ENCODE measurements at regions not wholly inside any gene's neighbourhood (a gene's known extent, or its start where the extent isn't known, plus 50 kb on each side); places are given as distances from the start of the nearest gene placed in this dataset.

GRCh38 chr1:173295995-173296394 is 88.9 kb upstream of the TNFSF4 start:
- no peak for TF ChIP-seq POLR2A (IDR thresholded peaks at IDR 0.05; ENCODE audit: low read length)
- TF ChIP-seq SMC3 (IDR thresholded peaks at IDR 0.05), result no peak
- TF ChIP-seq, protein P1, sequence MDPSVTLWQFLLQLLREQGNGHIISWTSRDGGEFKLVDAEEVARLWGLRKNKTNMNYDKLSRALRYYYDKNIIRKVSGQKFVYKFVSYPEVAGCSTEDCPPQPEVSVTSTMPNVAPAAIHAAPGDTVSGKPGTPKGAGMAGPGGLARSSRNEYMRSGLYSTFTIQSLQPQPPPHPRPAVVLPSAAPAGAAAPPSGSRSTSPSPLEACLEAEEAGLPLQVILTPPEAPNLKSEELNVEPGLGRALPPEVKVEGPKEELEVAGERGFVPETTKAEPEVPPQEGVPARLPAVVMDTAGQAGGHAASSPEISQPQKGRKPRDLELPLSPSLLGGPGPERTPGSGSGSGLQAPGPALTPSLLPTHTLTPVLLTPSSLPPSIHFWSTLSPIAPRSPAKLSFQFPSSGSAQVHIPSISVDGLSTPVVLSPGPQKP (IDR thresholded peaks at IDR 0.05; ENCODE audit: low read depth, low read length), result no peak
- TF ChIP-seq, protein P2, sequence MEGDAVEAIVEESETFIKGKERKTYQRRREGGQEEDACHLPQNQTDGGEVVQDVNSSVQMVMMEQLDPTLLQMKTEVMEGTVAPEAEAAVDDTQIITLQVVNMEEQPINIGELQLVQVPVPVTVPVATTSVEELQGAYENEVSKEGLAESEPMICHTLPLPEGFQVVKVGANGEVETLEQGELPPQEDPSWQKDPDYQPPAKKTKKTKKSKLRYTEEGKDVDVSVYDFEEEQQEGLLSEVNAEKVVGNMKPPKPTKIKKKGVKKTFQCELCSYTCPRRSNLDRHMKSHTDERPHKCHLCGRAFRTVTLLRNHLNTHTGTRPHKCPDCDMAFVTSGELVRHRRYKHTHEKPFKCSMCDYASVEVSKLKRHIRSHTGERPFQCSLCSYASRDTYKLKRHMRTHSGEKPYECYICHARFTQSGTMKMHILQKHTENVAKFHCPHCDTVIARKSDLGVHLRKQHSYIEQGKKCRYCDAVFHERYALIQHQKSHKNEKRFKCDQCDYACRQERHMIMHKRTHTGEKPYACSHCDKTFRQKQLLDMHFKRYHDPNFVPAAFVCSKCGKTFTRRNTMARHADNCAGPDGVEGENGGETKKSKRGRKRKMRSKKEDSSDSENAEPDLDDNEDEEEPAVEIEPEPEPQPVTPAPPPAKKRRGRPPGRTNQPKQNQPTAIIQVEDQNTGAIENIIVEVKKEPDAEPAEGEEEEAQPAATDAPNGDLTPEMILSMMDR (IDR thresholded peaks at IDR 0.05), result no peak
- no peak for TF ChIP-seq FOSL2 (IDR thresholded peaks at IDR 0.05)
- TF ChIP-seq FOSL2 (CRISPR knock-in tag; IDR thresholded peaks at IDR 0.05), result peak; percentile 34; the same call in 1 of the 2 replicates
- no peak for TF ChIP-seq HDAC2 (IDR thresholded peaks at IDR 0.05)
- TF ChIP-seq RARB (CRISPR knock-in tag; IDR thresholded peaks at IDR 0.05), result no peak
- no peak for TF ChIP-seq ESRRA (IDR thresholded peaks at IDR 0.05; ENCODE audit: borderline replicate concordance, low read length)
- TF ChIP-seq ZNF302 (CRISPR knock-in tag; IDR thresholded peaks at IDR 0.05), result no peak
- no peak for TF ChIP-seq CEBPB (IDR thresholded peaks at IDR 0.05)
- TF ChIP-seq CHD2 (IDR thresholded peaks at IDR 0.05; ENCODE audit: low read length, partially characterized antibody), result no peak
